Keratinocyte (primary cell): ENCODE measurements at regions not wholly inside any gene's neighbourhood (a gene's known extent, or its start where the extent isn't known, plus 50 kb on each side); places are given as distances from the start of the nearest gene placed in this dataset.

Source experiments
- DNase-seq: peaks from one replicate; pipeline ENCODE4 v3.0.0-alpha.2; 2011; ENCODE audit warnings: low read depth, missing footprints, low spot score
- FAIRE-seq: peaks from 2 replicates; lab custom pipeline; 2011; peaks lifted over from hg19 to GRCh38; lab: Jason Lieb, UNC
- H2AFZ ChIP-seq: 2 replicates; pipeline ENCODE4 v1.6.0; 2012; ENCODE audit warnings: low read length, control low read depth, inconsistent platforms; ENCODE audit not compliant: control insufficient read depth
- H3K27ac ChIP-seq: 2 replicates; pipeline ENCODE4 v1.5.1; 2011; ENCODE audit warnings: low read length; ENCODE audit not compliant: control insufficient read depth, insufficient read depth
- H3K27me3 ChIP-seq: 3 replicates; pipeline ENCODE4 v1.6.0; 2011; ENCODE audit warnings: low read length; ENCODE audit not compliant: control insufficient read depth, insufficient read depth; ENCODE audit errors: extremely low read depth
- H3K36me3 ChIP-seq, 2 experiments: 2 replicates in 1 of 2; 3 replicates in 1 of 2; pipeline ENCODE4 v1.5.1; 2011; ENCODE audit warnings: low read length in 2 of 2, mild to moderate bottlenecking in 1 of 2; ENCODE audit not compliant: control insufficient read depth in 2 of 2, insufficient read depth in 2 of 2; ENCODE audit errors: extremely low read depth in 1 of 2
- H3K4me1 ChIP-seq: 3 replicates; pipeline ENCODE4 v1.5.1; 2011; ENCODE audit warnings: low read length; ENCODE audit not compliant: control insufficient read depth, insufficient read depth; ENCODE audit errors: extremely low read depth
- H3K4me2 ChIP-seq: 3 replicates; pipeline ENCODE4 v1.6.0; 2011; ENCODE audit warnings: low read depth, low read length; ENCODE audit not compliant: control insufficient read depth, insufficient read depth; ENCODE audit errors: extremely low read depth
- H3K4me3 ChIP-seq, 3 experiments: fragments of 200-600 bp in 1 of 3; sonication (generic) in 1 of 3; 2 replicates in 2 of 3; 3 replicates in 1 of 3; pipeline ENCODE4 v1.5.1; 2011 to 2016; ENCODE audit warnings: low read length in 3 of 3, mild to moderate bottlenecking in 3 of 3, control low read depth in 2 of 3, inconsistent platforms in 1 of 3, low read depth in 1 of 3, mixed read lengths in 1 of 3, mixed run types in 1 of 3, moderate library complexity in 1 of 3; ENCODE audit not compliant: control insufficient read depth in 2 of 3, insufficient read depth in 2 of 3; ENCODE audit errors: extremely low read depth in 1 of 3
- H3K79me2 ChIP-seq: 2 replicates; pipeline ENCODE4 v1.6.0; 2012; ENCODE audit warnings: low read length; ENCODE audit not compliant: control insufficient read depth, insufficient read depth
- H3K9ac ChIP-seq: 3 replicates; pipeline ENCODE4 v1.6.0; 2011; ENCODE audit warnings: low read length; ENCODE audit not compliant: control insufficient read depth, insufficient read depth; ENCODE audit errors: extremely low read depth
- H3K9me1 ChIP-seq: 3 replicates; pipeline ENCODE4 v1.6.0; 2011; ENCODE audit warnings: low read length; ENCODE audit not compliant: control insufficient read depth, insufficient read depth; ENCODE audit errors: extremely low read depth
- H3K9me3 ChIP-seq: 2 replicates; pipeline ENCODE4 v1.5.1; 2012; ENCODE audit warnings: low read depth, low read length; ENCODE audit not compliant: control insufficient read depth
- H4K20me1 ChIP-seq: 3 replicates; pipeline ENCODE4 v1.6.0; 2011; ENCODE audit warnings: low read length; ENCODE audit not compliant: control insufficient read depth, insufficient read depth; ENCODE audit errors: extremely low read depth
- CTCF ChIP-seq, 3 experiments: IDR thresholded peaks in 1 of 3; conservative IDR thresholded peaks in 1 of 3; optimal IDR thresholded peaks in 1 of 3; 2 replicates in 2 of 3; 3 replicates in 1 of 3; pipeline versions ENCODE3 to v1.5.1; 2011; ENCODE audit warnings: low read length in 3 of 3, mild to moderate bottlenecking in 3 of 3, moderate library complexity in 2 of 3, control low read depth in 1 of 3, inconsistent platforms in 1 of 3; ENCODE audit not compliant: insufficient read depth in 2 of 3; ENCODE audit errors: extremely low read depth in 1 of 3
- EZH2 ChIP-seq: IDR thresholded peaks from one replicate; pipeline ENCODE4 v1.6.1; 2012; ENCODE audit warnings: inconsistent platforms, mild to moderate bottlenecking, low read length, moderate library complexity
- dilution Hi-C: fragments of 300-500 bp; cut with MboI; formaldehyde crosslinking; loops from one replicate; pipeline ENCODE4 v1.7.0; 2020; ENCODE audit warnings: low sequenced_read_pairs; ENCODE audit not compliant: extremely low pct_ligation_motif_present

- H3K27me3 ChIP-seq = no peaks in the 10 kb centered on the region
- dilution Hi-C loops = no loop called here
- H3K27ac ChIP-seq = no peak overlapping the region
- H3K4me2 ChIP-seq = no peak overlapping the region
- no peak for TF ChIP-seq EZH2
- no peak for TF ChIP-seq CTCF (optimal IDR thresholded peaks at IDR 0.05 in 1 of 3, IDR thresholded peaks at IDR 0.05 in 1 of 3, conservative IDR thresholded peaks at IDR 0.05 in 1 of 3; ENCODE audit: extremely low read depth in 1 of 3, insufficient read depth in 2 of 3, low read length in 3 of 3)
- no peaks in the 10 kb centered on the region for H3K79me2 ChIP-seq
- H2AFZ ChIP-seq = no peak overlapping the region
- no peaks in the 10 kb centered on the region for H3K9me1 ChIP-seq
- FAIRE-seq = no peak
- H3K9ac ChIP-seq = no peak overlapping the region
- no peaks in the 10 kb centered on the region for H3K36me3 ChIP-seq
- H3K4me3 ChIP-seq = no peak overlapping the region
- no peak for DNase-seq
- no peaks in the 10 kb centered on the region for H4K20me1 ChIP-seq
- H3K4me1 ChIP-seq = peaks cover 10% of the 10 kb centered on the region
- no peaks in the 10 kb centered on the region for H3K9me3 ChIP-seq
Observed at GRCh38 chr15:79172801-79173460, 82.4 kb upstream of the RASGRF1 start.

GRCh38 chr15:79172032-79172481 lies 81.5 kb upstream of the RASGRF1 start:
- no peaks in the 10 kb centered on the region for H3K9me3 ChIP-seq
- H4K20me1 ChIP-seq = no peaks in the 10 kb centered on the region
- FAIRE-seq (no peak), DNase-seq (no peak)
- peaks cover 10% of the 10 kb centered on the region for H3K4me1 ChIP-seq
- H3K27ac ChIP-seq = no peak overlapping the region
- no peaks in the 10 kb centered on the region for H3K36me3 ChIP-seq
- H3K4me2 ChIP-seq = no peak overlapping the region
- no peak overlapping the region for H3K9ac ChIP-seq
- dilution Hi-C loops = no loop called here
- no peaks in the 10 kb centered on the region for H3K27me3 ChIP-seq
- H3K4me3 ChIP-seq = no peak overlapping the region
- no peak for TF ChIP-seq EZH2
- TF ChIP-seq CTCF (optimal IDR thresholded peaks at IDR 0.05 in 1 of 3, IDR thresholded peaks at IDR 0.05 in 1 of 3, conservative IDR thresholded peaks at IDR 0.05 in 1 of 3; ENCODE audit: extremely low read depth in 1 of 3, insufficient read depth in 2 of 3, low read length in 3 of 3) = peak in 1 of 3 experiments; percentile 6
- H3K79me2 ChIP-seq = no peaks in the 10 kb centered on the region
- no peaks in the 10 kb centered on the region for H3K9me1 ChIP-seq
- H2AFZ ChIP-seq = no peak overlapping the region
